Calu3 (cell line): ENCODE measurements at regions not wholly inside any gene's neighbourhood (a gene's known extent, or its start where the extent isn't known, plus 50 kb on each side); places are given as distances from the start of the nearest gene placed in this dataset.

ENCODE experiments used
- BruUV-seq: library from RNA; stranded (reverse); fragments of 400-500 nt; replicated peaks from 2 replicates; lab custom pipeline; 2021; lab: Mats Ljungman, UMichigan
- CTCF ChIA-PET: fragments of 300-600 bp; sonication (Branson Sonifier 250); formaldehyde crosslinking; loops from one replicate; lab custom pipeline; 2022; ENCODE audit warnings: antibody characterized with exemption; lab: Charles Lee
- DNase-seq: peaks from one replicate; pipeline ENCODE4 v3.0.0; 2022
- H3K27ac Mint-ChIP-seq: one replicate; pipeline ENCODE4 v1.8.0; 2022; ENCODE audit warnings: mixed read lengths; ENCODE audit not compliant: unreplicated experiment
- H3K27me3 Mint-ChIP-seq: one replicate; pipeline ENCODE4 v1.8.0; 2022; ENCODE audit warnings: mixed read lengths; ENCODE audit not compliant: unreplicated experiment
- H3K36me3 Mint-ChIP-seq: one replicate; pipeline ENCODE4 v1.8.0; 2022; ENCODE audit warnings: mild to moderate bottlenecking, moderate library complexity, mixed read lengths; ENCODE audit not compliant: insufficient read depth, unreplicated experiment
- H3K4me1 Mint-ChIP-seq: one replicate; pipeline ENCODE4 v1.8.0; 2022; ENCODE audit warnings: mild to moderate bottlenecking, low read depth, mixed read lengths; ENCODE audit not compliant: unreplicated experiment
- H3K4me3 Mint-ChIP-seq: one replicate; pipeline ENCODE4 v1.8.0; 2022; ENCODE audit warnings: mild to moderate bottlenecking, low read depth, moderate library complexity, mixed read lengths; ENCODE audit not compliant: unreplicated experiment
- H3K9me3 Mint-ChIP-seq: one replicate; pipeline ENCODE4 v1.8.0; 2022; ENCODE audit warnings: low read depth, mixed read lengths; ENCODE audit not compliant: unreplicated experiment
- intact Hi-C: fragments of 100-400 bp; cut with micrococcal nuclease; formaldehyde crosslinking; loops from one replicate; pipeline ENCODE4 v1.10.0; 2022; ENCODE audit not compliant: unreplicated experiment
- TF ChIP-seq, protein P1 (sequence below): fragments of 200-600 bp; IDR thresholded peaks from one replicate; pipeline ENCODE4 v1.8.0; 2022; ENCODE audit warnings: antibody characterized with exemption; ENCODE audit not compliant: unreplicated experiment

DNA sequence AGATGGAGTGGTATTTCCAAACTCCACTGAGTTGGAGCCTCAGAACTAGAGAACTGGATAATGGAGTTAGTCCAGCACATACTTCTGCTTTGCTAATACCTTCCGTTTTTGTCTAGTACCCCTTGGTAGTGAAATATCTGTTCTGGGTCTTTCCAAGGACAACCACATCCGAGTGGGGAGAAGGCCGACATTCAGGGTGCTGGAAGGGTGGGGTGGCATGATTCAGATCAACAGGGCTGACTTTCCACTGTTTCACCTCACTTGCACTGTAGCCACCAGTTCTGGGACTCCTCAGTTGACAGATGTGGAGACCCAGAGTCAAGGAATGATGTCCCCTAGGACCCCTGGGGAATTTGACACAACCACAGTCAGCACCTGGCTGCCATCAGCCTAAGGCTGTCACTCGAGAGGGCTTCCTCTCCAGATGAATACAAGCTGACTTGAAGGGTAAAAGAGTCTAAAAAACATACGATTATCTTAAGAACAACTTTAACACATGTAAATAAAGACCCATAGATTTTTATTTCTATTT lies 84.8 kb upstream of the HNF1B start:
- Mint-ChIP-seq H3K4me1 (peaks cover 17% of the 10 kb centered on the region), H3K9me3 (no peaks in the 10 kb centered on the region), H3K27me3 (peaks cover 51% of the 10 kb centered on the region), H3K36me3 (no peaks in the 10 kb centered on the region), H3K27ac (no peak overlapping the region), H3K4me3 (no peak overlapping the region)
- CTCF ChIA-PET, result interaction anchor here (0.6 kb wide), 1 partner anchor 787 kb away, joined by 3 read pairs; no protein-coding TSS in a partner anchor
- TF ChIP-seq, protein P1, sequence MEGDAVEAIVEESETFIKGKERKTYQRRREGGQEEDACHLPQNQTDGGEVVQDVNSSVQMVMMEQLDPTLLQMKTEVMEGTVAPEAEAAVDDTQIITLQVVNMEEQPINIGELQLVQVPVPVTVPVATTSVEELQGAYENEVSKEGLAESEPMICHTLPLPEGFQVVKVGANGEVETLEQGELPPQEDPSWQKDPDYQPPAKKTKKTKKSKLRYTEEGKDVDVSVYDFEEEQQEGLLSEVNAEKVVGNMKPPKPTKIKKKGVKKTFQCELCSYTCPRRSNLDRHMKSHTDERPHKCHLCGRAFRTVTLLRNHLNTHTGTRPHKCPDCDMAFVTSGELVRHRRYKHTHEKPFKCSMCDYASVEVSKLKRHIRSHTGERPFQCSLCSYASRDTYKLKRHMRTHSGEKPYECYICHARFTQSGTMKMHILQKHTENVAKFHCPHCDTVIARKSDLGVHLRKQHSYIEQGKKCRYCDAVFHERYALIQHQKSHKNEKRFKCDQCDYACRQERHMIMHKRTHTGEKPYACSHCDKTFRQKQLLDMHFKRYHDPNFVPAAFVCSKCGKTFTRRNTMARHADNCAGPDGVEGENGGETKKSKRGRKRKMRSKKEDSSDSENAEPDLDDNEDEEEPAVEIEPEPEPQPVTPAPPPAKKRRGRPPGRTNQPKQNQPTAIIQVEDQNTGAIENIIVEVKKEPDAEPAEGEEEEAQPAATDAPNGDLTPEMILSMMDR, result no peak
- intact Hi-C loops, result no loop called here
- DNase-seq, result no peak
- no TSS peak for BruUV-seq

DNA sequence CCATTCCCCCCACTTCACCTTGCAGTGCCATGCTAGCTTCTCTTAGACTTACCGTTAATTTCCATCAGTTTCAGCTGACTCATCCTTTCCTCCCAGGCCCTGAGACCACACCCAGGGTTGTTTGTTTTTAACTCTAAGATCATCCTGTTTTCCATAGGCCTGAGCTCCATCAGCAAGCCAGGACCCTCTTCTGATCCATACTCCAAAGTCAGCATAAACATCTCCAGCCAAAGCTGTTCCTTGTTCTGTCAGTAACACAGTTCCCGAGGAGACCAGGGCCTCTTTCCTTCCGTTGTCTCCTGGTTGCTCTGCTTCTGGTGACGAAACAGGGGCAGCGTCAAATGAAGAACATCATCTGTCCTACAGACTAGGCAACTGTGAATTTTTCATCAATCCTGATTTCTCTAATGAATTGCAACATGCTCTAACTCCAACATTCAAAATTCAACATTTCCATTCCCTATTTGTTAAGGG lies 83.8 kb upstream of the HNF1B start:
- Mint-ChIP-seq H3K4me1 (peaks cover 25% of the 10 kb centered on the region), H3K4me3 (no peak overlapping the region), H3K27me3 (peaks cover 41% of the 10 kb centered on the region), H3K36me3 (no peaks in the 10 kb centered on the region), H3K9me3 (no peaks in the 10 kb centered on the region), H3K27ac (no peak overlapping the region)
- TF ChIP-seq, protein P1, result no peak
- BruUV-seq, result no TSS peak
- intact Hi-C loops, result no loop called here
- no peak for DNase-seq
- CTCF ChIA-PET, result interaction anchor here (0.6 to 1.2 kb wide), 2 partner anchors 13 to 459 kb away, joined by 4 read pairs; no protein-coding TSS in a partner anchor

DNA sequence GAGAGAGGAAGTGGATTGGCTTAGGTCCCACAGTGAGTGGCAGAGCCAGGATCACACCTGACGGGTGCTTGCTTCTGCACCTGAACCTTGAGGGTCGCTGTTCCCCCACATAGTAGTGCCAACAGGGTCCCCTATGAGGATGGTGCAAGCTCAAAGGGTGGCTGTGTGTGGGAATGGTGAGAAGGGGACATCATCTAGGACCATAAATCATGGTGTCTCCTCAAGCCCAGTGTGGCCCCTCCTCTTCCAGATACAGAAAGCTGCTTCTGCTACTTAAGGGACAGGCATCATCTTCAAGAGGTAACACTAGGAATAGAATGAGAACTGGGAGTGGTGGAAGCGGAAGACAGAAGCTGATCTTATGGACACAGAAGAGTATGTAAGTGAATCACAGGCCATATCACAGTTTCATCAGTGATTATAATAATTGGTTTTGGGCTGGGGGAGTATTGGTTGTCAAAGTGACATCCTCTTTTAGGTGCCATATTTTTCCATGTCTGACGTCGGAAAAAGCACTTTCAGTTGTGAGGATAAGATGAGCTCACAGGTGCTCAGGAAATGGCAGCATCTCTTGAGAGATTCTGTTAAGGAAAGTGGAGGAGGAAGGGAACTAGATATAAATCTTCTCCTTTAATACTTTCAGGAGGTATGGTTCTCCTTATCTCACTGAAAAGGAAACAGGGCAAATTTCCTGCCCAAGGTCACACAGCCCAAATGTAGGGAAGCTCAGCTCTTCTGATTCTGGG lies 83.2 kb upstream of the HNF1B start:
- intact Hi-C loops, result no loop called here
- TF ChIP-seq, protein P1, result no peak
- H3K4me3 Mint-ChIP-seq, result no peak overlapping the region
- CTCF ChIA-PET, result interaction anchor here (0.6 to 1.2 kb wide), 3 partner anchors 12 to 458 kb away, joined by 3 to 4 read pairs (median 4); no protein-coding TSS in a partner anchor
- H3K27ac Mint-ChIP-seq, result no peak overlapping the region
- no peaks in the 10 kb centered on the region for H3K36me3 Mint-ChIP-seq
- DNase-seq, result no peak
- no TSS peak for BruUV-seq
- peaks cover 36% of the 10 kb centered on the region for H3K27me3 Mint-ChIP-seq
- H3K9me3 Mint-ChIP-seq, result no peaks in the 10 kb centered on the region
- H3K4me1 Mint-ChIP-seq, result peaks cover 25% of the 10 kb centered on the region

DNA sequence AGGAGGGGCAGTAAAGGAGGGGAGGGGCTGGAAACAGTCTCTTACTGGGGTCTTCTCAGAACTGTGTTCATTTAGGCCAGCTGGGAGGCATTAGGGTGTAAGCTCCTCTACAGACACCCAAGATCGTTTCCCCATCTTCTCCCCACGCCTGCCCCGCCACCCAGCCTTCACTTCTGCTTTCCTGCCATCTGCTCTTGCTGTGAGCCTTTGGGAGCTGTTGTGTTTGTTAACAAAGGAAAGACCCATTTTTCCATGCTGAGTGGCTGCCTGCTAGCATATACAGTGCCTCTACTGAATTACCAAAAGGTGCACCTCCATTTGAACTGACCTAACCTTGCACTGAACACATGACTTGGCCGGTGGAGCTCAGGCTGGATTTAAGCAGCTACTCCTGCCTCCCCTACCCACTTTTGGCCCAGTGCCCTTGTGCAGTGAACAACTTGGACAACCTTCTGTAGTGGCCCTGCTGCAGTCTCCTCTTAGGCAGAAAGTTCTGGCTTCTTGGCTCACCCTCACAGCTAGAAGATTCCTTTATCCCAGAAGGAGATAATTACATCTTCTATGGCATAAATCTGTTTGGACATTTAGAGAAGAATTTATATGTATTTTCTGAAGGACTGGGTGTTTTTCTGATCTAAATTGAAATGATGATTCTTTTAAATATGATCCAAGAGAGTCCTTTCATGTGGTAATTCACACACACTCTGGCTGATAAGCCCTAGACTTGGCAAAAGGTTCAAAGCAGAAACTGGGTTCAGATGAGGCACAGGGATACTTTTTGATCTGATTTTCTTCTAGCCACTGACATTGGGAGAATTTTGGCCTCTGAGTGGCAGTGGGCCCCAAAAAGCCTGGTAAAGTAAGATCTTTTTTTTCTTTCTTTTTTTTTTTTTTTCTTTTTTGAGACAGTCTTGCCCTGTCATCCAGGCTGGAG lies 81.9 kb upstream of the HNF1B start:
- Mint-ChIP-seq H3K9me3 (peaks cover 2% of the 10 kb centered on the region), H3K27ac (no peak overlapping the region), H3K36me3 (no peaks in the 10 kb centered on the region), H3K4me3 (no peak overlapping the region), H3K27me3 (peaks cover 28% of the 10 kb centered on the region), H3K4me1 (peaks cover 25% of the 10 kb centered on the region)
- intact Hi-C loops, result no loop called here
- BruUV-seq, result no TSS peak
- CTCF ChIA-PET, result interaction anchor here (0.6 to 3.3 kb wide), 4 partner anchors 11 to 278 kb away, joined by 3 to 25 read pairs (median 3); no protein-coding TSS in a partner anchor
- no peak for DNase-seq
- TF ChIP-seq, protein P1, result no peak
